Keratinocyte (primary cell): ENCODE measurements at regions not wholly inside any gene's neighbourhood (a gene's known extent, or its start where the extent isn't known, plus 50 kb on each side); places are given as distances from the start of the nearest gene placed in this dataset.

Source experiments
- DNase-seq: peaks from one replicate; pipeline ENCODE4 v3.0.0-alpha.2; 2011; ENCODE audit warnings: low read depth, missing footprints, low spot score
- FAIRE-seq: peaks from 2 replicates; lab custom pipeline; 2011; peaks lifted over from hg19 to GRCh38; lab: Jason Lieb, UNC
- H2AFZ ChIP-seq: 2 replicates; pipeline ENCODE4 v1.6.0; 2012; ENCODE audit warnings: low read length, control low read depth, inconsistent platforms; ENCODE audit not compliant: control insufficient read depth
- H3K27ac ChIP-seq: 2 replicates; pipeline ENCODE4 v1.5.1; 2011; ENCODE audit warnings: low read length; ENCODE audit not compliant: control insufficient read depth, insufficient read depth
- H3K27me3 ChIP-seq: 3 replicates; pipeline ENCODE4 v1.6.0; 2011; ENCODE audit warnings: low read length; ENCODE audit not compliant: control insufficient read depth, insufficient read depth; ENCODE audit errors: extremely low read depth
- H3K36me3 ChIP-seq, 2 experiments: 2 replicates in 1 of 2; 3 replicates in 1 of 2; pipeline ENCODE4 v1.5.1; 2011; ENCODE audit warnings: low read length in 2 of 2, mild to moderate bottlenecking in 1 of 2; ENCODE audit not compliant: control insufficient read depth in 2 of 2, insufficient read depth in 2 of 2; ENCODE audit errors: extremely low read depth in 1 of 2
- H3K4me1 ChIP-seq: 3 replicates; pipeline ENCODE4 v1.5.1; 2011; ENCODE audit warnings: low read length; ENCODE audit not compliant: control insufficient read depth, insufficient read depth; ENCODE audit errors: extremely low read depth
- H3K4me2 ChIP-seq: 3 replicates; pipeline ENCODE4 v1.6.0; 2011; ENCODE audit warnings: low read depth, low read length; ENCODE audit not compliant: control insufficient read depth, insufficient read depth; ENCODE audit errors: extremely low read depth
- H3K4me3 ChIP-seq, 3 experiments: fragments of 200-600 bp in 1 of 3; sonication (generic) in 1 of 3; 2 replicates in 2 of 3; 3 replicates in 1 of 3; pipeline ENCODE4 v1.5.1; 2011 to 2016; ENCODE audit warnings: low read length in 3 of 3, mild to moderate bottlenecking in 3 of 3, control low read depth in 2 of 3, inconsistent platforms in 1 of 3, low read depth in 1 of 3, mixed read lengths in 1 of 3, mixed run types in 1 of 3, moderate library complexity in 1 of 3; ENCODE audit not compliant: control insufficient read depth in 2 of 3, insufficient read depth in 2 of 3; ENCODE audit errors: extremely low read depth in 1 of 3
- H3K79me2 ChIP-seq: 2 replicates; pipeline ENCODE4 v1.6.0; 2012; ENCODE audit warnings: low read length; ENCODE audit not compliant: control insufficient read depth, insufficient read depth
- H3K9ac ChIP-seq: 3 replicates; pipeline ENCODE4 v1.6.0; 2011; ENCODE audit warnings: low read length; ENCODE audit not compliant: control insufficient read depth, insufficient read depth; ENCODE audit errors: extremely low read depth
- H3K9me1 ChIP-seq: 3 replicates; pipeline ENCODE4 v1.6.0; 2011; ENCODE audit warnings: low read length; ENCODE audit not compliant: control insufficient read depth, insufficient read depth; ENCODE audit errors: extremely low read depth
- H3K9me3 ChIP-seq: 2 replicates; pipeline ENCODE4 v1.5.1; 2012; ENCODE audit warnings: low read depth, low read length; ENCODE audit not compliant: control insufficient read depth
- H4K20me1 ChIP-seq: 3 replicates; pipeline ENCODE4 v1.6.0; 2011; ENCODE audit warnings: low read length; ENCODE audit not compliant: control insufficient read depth, insufficient read depth; ENCODE audit errors: extremely low read depth
- EZH2 ChIP-seq: IDR thresholded peaks from one replicate; pipeline ENCODE4 v1.6.1; 2012; ENCODE audit warnings: inconsistent platforms, mild to moderate bottlenecking, low read length, moderate library complexity
- dilution Hi-C: fragments of 300-500 bp; cut with MboI; formaldehyde crosslinking; loops from one replicate; pipeline ENCODE4 v1.7.0; 2020; ENCODE audit warnings: low sequenced_read_pairs; ENCODE audit not compliant: extremely low pct_ligation_motif_present
- TF ChIP-seq, protein P1 (sequence below), 3 experiments: IDR thresholded peaks in 1 of 3; conservative IDR thresholded peaks in 1 of 3; optimal IDR thresholded peaks in 1 of 3; 2 replicates in 2 of 3; 3 replicates in 1 of 3; pipeline versions ENCODE3 to v1.5.1; 2011; ENCODE audit warnings: low read length in 3 of 3, mild to moderate bottlenecking in 3 of 3, moderate library complexity in 2 of 3, control low read depth in 1 of 3, inconsistent platforms in 1 of 3; ENCODE audit not compliant: insufficient read depth in 2 of 3; ENCODE audit errors: extremely low read depth in 1 of 3

DNA sequence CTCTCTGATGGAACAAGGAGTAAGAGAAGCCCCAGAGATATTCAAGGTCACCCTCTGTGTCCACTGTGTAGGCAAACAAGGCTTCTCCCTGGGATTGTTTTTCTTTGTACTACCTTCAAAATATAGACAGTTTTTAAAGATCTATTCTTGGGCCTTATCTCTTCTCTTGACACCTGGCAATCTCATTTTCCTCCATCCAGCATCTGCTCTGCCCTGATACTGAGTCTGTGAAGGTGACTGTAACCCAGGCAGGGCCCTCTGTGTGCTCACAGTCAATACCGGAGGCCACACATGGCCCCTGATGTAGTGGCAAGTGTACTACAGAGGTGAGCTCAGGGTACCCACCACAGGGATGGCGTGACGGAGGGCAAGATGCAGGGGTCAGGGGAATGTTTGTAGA is 221.1 kb downstream of the SNX10 start:
- Histone ChIP-seq H3K9me1 (no peaks in the 10 kb centered on the region), H3K4me1 (no peaks in the 10 kb centered on the region), H3K9me3 (peaks cover 2% of the 10 kb centered on the region), H2AFZ (no peak overlapping the region), H4K20me1 (no peaks in the 10 kb centered on the region), H3K79me2 (no peaks in the 10 kb centered on the region), H3K27ac (no peak overlapping the region), H3K4me2 (no peak overlapping the region), H3K9ac (no peak overlapping the region), H3K36me3 (no peaks in the 10 kb centered on the region), H3K27me3 (peaks cover 7% of the 10 kb centered on the region), H3K4me3 (no peak overlapping the region)
- no peak for TF ChIP-seq EZH2
- TF ChIP-seq, protein P1, sequence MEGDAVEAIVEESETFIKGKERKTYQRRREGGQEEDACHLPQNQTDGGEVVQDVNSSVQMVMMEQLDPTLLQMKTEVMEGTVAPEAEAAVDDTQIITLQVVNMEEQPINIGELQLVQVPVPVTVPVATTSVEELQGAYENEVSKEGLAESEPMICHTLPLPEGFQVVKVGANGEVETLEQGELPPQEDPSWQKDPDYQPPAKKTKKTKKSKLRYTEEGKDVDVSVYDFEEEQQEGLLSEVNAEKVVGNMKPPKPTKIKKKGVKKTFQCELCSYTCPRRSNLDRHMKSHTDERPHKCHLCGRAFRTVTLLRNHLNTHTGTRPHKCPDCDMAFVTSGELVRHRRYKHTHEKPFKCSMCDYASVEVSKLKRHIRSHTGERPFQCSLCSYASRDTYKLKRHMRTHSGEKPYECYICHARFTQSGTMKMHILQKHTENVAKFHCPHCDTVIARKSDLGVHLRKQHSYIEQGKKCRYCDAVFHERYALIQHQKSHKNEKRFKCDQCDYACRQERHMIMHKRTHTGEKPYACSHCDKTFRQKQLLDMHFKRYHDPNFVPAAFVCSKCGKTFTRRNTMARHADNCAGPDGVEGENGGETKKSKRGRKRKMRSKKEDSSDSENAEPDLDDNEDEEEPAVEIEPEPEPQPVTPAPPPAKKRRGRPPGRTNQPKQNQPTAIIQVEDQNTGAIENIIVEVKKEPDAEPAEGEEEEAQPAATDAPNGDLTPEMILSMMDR (optimal IDR thresholded peaks at IDR 0.05 in 1 of 3, IDR thresholded peaks at IDR 0.05 in 1 of 3, conservative IDR thresholded peaks at IDR 0.05 in 1 of 3; ENCODE audit: extremely low read depth in 1 of 3, insufficient read depth in 2 of 3, low read length in 3 of 3) = no peak
- dilution Hi-C loops = no loop called here
- FAIRE-seq (no peak), DNase-seq (no peak)

DNA sequence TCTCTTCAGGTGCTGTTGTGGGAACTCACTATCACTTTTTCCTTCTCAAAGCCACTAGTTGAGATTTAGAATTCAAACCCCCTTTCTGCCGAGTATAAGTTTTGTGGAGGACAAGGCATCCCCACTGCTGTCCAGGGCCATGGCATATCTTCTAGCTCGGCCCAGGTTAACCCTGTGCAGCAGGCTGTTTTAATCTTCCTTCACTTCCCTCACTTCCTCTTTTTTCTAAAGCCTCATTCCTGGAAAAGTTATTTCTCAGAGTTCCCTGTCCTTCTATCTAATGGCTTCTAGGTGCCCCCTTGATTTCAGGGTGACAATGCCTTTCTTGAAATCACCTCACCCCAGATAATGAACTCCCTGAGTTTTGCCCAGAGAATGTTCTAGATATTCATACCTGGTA is 222.3 kb downstream of the SNX10 start:
- peaks cover 4% of the 10 kb centered on the region for H3K27me3 ChIP-seq
- no peaks in the 10 kb centered on the region for H4K20me1 ChIP-seq
- no peak for TF ChIP-seq EZH2
- TF ChIP-seq, protein P1 (optimal IDR thresholded peaks at IDR 0.05 in 1 of 3, IDR thresholded peaks at IDR 0.05 in 1 of 3, conservative IDR thresholded peaks at IDR 0.05 in 1 of 3; ENCODE audit: extremely low read depth in 1 of 3, insufficient read depth in 2 of 3, low read length in 3 of 3) = no peak
- no peaks in the 10 kb centered on the region for H3K9me1 ChIP-seq
- no peak overlapping the region for H3K27ac ChIP-seq
- no peak overlapping the region for H3K4me3 ChIP-seq
- no peak overlapping the region for H2AFZ ChIP-seq
- H3K79me2 ChIP-seq = no peaks in the 10 kb centered on the region
- no peaks in the 10 kb centered on the region for H3K4me1 ChIP-seq
- dilution Hi-C loops = no loop called here
- peaks cover 2% of the 10 kb centered on the region for H3K9me3 ChIP-seq
- no peak overlapping the region for H3K9ac ChIP-seq
- FAIRE-seq (no peak), DNase-seq (no peak)
- H3K4me2 ChIP-seq = no peak overlapping the region
- no peaks in the 10 kb centered on the region for H3K36me3 ChIP-seq
